ENCODE measurements at regions not wholly inside any gene's neighbourhood (a gene's known extent, or its start where the extent isn't known, plus 50 kb on each side); places are given as distances from the start of the nearest gene placed in this dataset.

DNA sequence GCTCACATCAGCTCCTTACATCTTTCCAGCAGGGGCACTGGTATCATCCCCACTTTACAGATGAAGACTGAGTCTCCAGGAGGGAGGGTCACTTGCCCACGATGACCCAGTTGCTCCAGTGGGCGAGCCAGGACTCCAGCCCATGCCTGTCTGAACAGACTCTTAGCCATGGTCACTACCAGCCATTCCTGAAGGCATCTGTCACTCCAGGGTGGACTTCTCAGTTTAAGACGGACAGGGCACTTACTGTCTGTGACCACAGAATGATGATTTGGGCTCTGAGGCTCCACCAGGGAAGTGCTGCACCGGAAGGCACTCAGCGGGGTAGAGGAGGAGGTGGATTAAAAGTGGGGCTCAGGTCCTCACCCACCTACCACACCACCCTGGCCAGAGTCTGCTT lies 104.0 kb upstream of the SLC6A6 start:
- H3K4me3 ChIP-seq (ENCODE audit: low read depth, low read length): no peak overlapping the region
- TF ChIP-seq, protein P1, sequence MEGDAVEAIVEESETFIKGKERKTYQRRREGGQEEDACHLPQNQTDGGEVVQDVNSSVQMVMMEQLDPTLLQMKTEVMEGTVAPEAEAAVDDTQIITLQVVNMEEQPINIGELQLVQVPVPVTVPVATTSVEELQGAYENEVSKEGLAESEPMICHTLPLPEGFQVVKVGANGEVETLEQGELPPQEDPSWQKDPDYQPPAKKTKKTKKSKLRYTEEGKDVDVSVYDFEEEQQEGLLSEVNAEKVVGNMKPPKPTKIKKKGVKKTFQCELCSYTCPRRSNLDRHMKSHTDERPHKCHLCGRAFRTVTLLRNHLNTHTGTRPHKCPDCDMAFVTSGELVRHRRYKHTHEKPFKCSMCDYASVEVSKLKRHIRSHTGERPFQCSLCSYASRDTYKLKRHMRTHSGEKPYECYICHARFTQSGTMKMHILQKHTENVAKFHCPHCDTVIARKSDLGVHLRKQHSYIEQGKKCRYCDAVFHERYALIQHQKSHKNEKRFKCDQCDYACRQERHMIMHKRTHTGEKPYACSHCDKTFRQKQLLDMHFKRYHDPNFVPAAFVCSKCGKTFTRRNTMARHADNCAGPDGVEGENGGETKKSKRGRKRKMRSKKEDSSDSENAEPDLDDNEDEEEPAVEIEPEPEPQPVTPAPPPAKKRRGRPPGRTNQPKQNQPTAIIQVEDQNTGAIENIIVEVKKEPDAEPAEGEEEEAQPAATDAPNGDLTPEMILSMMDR (IDR thresholded peaks at IDR 0.05; ENCODE audit: control insufficient read depth, extremely low read depth, insufficient read depth): no peak
- DNase-seq (ENCODE audit: low read depth): no peak

DNA sequence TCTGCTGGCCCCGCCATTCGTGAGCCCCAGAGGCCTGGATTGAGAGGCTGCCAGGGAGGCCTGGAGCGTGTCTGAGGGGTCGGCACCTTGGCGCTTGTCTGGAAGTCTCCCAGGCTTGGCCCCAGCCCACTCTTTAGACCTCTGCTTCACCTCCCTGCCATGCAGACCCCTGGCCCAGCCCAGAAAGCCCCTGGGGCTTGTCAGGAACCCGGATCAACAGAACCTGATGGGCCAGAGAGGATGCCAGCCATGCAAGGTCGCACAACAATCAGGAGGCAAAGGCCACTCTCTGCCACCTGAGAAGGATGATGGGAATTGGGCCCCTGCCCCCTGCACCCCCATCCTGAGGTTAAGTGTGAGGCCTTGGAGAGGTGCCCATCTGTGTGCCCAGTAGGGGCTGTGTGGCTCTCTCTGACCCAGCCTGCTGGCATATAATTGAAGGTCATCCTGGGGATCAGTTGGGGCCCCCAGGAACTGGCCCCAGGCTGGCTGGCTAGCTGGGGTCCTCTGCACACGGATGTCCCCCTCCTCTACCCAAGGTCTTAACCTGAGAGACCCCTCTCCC lies 103.3 kb upstream of the SLC6A6 start:
- TF ChIP-seq, protein P1 (IDR thresholded peaks at IDR 0.05; ENCODE audit: control insufficient read depth, extremely low read depth, insufficient read depth): no peak
- H3K4me3 ChIP-seq (ENCODE audit: low read depth, low read length): no peak overlapping the region
- no peak for DNase-seq (ENCODE audit: low read depth)

DNA sequence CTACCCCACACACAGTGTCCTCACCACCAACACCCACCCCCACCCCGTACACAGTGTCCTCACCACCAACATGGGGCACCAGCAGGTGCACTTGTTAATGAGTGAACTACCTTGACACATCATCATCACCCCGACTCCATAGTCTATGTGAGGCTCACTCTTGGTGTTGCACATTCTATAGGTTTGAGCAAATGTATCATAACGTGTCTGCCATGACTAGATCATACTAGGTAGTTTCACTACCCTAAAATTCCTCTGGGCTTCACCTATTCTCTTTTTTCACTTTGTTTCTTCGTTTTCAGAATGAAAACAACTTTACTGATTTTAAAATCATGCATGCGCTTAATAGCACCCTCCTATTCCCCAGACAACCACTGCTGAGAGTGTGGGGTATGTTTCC lies 102.6 kb upstream of the SLC6A6 start:
- DNase-seq (ENCODE audit: low read depth): no peak
- TF ChIP-seq, protein P1 (IDR thresholded peaks at IDR 0.05; ENCODE audit: control insufficient read depth, extremely low read depth, insufficient read depth): no peak
- no peak overlapping the region for H3K4me3 ChIP-seq (ENCODE audit: low read depth, low read length)

DNA sequence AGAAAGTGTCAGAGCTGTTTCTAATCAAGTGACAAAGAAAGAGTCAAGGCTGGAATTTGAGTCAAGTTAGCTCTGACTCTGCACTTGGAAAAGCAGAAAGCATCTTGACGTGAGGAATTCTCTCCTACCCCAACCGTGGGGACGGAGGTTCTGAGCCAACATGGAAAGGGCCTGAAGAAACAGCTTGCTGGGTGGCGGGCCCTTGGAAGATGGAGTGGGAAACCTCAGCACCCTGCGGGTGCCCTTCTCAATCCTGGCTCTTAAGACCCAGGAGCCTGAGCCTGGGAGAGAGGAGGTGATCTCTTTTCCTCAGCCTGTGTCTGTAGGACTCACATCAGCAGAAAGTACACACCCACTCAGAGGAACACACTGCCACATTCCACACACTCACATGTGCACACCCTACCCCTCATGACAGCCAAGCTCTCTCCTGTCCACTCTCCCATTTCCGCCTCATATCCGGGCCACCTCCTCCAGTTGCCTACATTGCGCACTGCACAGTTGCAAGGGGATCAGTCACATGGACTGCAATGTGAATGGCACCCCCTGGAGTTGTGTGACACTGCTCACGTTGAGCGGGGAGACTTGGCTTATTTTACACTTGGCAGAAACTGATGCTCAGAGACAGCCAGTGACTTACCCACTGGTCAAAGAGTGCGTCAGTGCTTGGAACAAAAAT lies 101.5 kb upstream of the SLC6A6 start:
- TF ChIP-seq, protein P1 (IDR thresholded peaks at IDR 0.05; ENCODE audit: control insufficient read depth, extremely low read depth, insufficient read depth): no peak
- no peak overlapping the region for H3K4me3 ChIP-seq (ENCODE audit: low read depth, low read length)
- DNase-seq (ENCODE audit: low read depth): no peak

DNA sequence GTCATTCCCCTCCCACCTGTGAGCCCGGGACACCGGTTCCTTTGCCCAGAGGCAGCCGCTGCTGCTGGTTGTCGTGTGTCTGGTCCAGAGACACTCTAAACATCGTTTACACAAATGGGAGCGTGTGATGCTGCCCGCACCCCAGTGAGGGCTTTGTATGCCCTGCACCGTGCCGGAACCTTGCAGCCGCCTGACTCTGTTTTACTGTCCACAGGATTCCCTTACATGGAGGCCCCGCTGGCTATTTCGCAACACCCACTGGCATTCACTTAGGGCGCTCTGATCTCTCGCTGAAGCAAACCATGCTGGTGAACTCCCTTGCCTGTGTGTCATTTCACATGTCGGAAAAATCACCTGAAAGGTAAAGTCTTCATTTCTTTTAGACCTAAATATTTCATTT lies 100.8 kb upstream of the SLC6A6 start:
- no peak for DNase-seq (ENCODE audit: low read depth)
- TF ChIP-seq, protein P1 (IDR thresholded peaks at IDR 0.05; ENCODE audit: control insufficient read depth, extremely low read depth, insufficient read depth): no peak
- H3K4me3 ChIP-seq (ENCODE audit: low read depth, low read length): no peak overlapping the region

DNA sequence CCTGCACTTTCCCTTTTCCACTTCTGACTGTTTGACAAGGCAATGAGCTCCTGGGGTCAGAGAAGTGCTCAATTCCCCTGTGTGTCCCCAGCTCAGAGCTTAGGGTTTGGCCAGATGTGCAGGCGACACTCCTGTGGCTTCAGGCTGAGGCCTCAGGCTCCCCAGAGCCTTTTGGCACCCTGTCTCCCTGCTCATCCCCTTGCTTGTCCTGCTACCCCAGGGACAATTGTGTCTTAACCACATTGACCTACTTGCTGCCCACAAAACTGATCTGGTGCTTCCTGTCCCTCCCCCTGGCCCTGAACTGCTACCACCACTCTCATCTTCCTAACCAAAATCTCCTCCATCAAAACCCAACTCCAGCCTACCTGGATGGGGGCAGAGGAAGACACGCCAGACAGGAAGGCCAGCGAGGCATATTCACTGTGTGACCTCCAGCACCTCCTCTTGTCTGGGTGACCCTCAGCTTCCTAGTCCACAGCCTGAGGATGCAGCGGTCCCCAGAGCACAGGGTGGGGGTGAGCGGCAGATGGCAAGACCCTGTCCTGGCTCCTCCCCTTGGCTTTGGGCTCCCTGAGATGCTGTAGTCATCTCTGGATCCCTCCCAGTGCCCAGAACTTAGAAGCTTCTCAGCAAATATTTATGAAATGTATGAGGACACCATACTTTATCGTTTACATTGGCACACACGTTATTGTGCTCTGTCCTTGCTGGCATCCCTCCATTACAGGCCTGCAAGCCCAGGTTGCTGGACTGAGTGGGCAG lies 98.9 kb upstream of the SLC6A6 start:
- peak; percentile 98 for DNase-seq (ENCODE audit: low read depth)
- TF ChIP-seq, protein P1 (IDR thresholded peaks at IDR 0.05; ENCODE audit: control insufficient read depth, extremely low read depth, insufficient read depth): no peak
- H3K4me3 ChIP-seq (ENCODE audit: low read depth, low read length): no peak overlapping the region
